Nephron progenitor cell (in vitro differentiated cells): ENCODE measurements at regions not wholly inside any gene's neighbourhood (a gene's known extent, or its start where the extent isn't known, plus 50 kb on each side); places are given as distances from the start of the nearest gene placed in this dataset.
"Not testable (repeated sequence)": the region's sequence is repeated elsewhere in the genome, so short reads cannot be mapped to it uniquely, and the experiment has no call there.

Experiments
- DNase-seq: peaks from one replicate; pipeline ENCODE4 v3.0.0; 2021
- H3K27ac Mint-ChIP-seq: 2 replicates; pipeline ENCODE4 v1.8.0; 2021; ENCODE audit warnings: mild to moderate bottlenecking, moderate library complexity, mixed read lengths
- H3K27me3 Mint-ChIP-seq: 2 replicates; pipeline ENCODE4 v1.8.0; 2021; ENCODE audit warnings: mild to moderate bottlenecking, low read depth, mixed read lengths; ENCODE audit not compliant: poor library complexity
- H3K36me3 Mint-ChIP-seq: 2 replicates; pipeline ENCODE4 v1.8.0; 2021; ENCODE audit warnings: low read depth, mixed read lengths
- H3K4me1 Mint-ChIP-seq: 2 replicates; pipeline ENCODE4 v1.8.0; 2021; ENCODE audit warnings: mixed read lengths
- H3K4me3 Mint-ChIP-seq: 2 replicates; pipeline ENCODE4 v1.8.0; 2021; ENCODE audit warnings: mild to moderate bottlenecking, moderate library complexity, mixed read lengths
- H3K9me3 Mint-ChIP-seq: 2 replicates; pipeline ENCODE4 v1.8.0; 2021; ENCODE audit warnings: mild to moderate bottlenecking, moderate library complexity, mixed read lengths
- TF ChIP-seq, protein P1 (sequence below): fragments of 200-600 bp; sonication (generic); IDR thresholded peaks from 2 replicates; pipeline ENCODE4 v1.5.0; 2021; ENCODE audit warnings: antibody characterized with exemption

DNA sequence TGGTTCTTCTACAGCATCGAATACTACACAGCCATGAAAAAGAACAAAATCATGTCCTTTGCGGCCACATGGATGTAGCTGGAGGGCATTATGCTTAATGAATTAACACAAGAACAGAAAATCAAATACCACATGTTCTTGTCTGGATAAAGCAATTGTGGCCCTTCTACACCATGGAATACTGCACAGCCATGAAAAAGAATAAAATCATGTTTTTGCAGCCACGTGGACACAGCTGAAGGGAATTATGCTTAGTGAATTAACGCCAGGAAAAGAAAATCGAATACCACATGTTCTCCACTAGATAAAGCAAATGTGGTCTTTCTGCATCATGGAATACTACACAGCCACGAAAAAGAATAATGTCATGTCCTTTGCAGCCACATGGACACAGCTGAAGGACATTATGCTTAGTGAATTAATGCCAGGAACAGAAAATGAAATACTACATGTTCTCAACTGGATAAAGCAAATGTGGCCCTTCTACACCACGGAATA lies 361.8 kb upstream of the PLGLB2 start:
- peaks cover 10% of the 10 kb centered on the region for H3K9me3 Mint-ChIP-seq
- H3K4me3 Mint-ChIP-seq, DNase-seq, H3K27me3 Mint-ChIP-seq, H3K36me3 Mint-ChIP-seq, H3K27ac Mint-ChIP-seq, H3K4me1 Mint-ChIP-seq: not testable (repeated sequence)

DNA sequence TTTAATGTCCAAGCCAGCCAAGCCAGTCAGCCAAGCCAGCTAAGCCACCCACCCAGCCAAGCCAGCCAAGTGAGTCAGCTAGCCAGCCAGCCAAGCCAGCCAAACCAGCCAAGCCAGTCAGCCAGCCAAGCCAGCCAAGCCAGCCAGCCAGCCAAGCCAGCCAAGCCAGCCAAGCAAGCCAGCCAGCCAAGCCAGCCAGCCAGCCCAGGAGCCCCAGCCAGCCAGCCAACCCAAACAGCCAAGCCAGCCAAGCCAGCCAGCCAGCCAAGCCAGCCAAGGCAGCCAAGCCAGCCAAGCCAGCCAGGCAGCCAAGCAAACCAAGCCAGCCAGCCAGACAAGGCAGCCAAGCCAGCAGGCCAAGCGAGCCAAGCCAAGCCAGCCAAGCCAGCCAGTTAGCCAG lies 352.1 kb upstream of the PLGLB2 start:
- not testable (repeated sequence) for DNase-seq, H3K27ac Mint-ChIP-seq, H3K4me3 Mint-ChIP-seq, H3K27me3 Mint-ChIP-seq, H3K4me1 Mint-ChIP-seq, H3K36me3 Mint-ChIP-seq
- H3K9me3 Mint-ChIP-seq: peaks cover 12% of the 10 kb centered on the region

DNA sequence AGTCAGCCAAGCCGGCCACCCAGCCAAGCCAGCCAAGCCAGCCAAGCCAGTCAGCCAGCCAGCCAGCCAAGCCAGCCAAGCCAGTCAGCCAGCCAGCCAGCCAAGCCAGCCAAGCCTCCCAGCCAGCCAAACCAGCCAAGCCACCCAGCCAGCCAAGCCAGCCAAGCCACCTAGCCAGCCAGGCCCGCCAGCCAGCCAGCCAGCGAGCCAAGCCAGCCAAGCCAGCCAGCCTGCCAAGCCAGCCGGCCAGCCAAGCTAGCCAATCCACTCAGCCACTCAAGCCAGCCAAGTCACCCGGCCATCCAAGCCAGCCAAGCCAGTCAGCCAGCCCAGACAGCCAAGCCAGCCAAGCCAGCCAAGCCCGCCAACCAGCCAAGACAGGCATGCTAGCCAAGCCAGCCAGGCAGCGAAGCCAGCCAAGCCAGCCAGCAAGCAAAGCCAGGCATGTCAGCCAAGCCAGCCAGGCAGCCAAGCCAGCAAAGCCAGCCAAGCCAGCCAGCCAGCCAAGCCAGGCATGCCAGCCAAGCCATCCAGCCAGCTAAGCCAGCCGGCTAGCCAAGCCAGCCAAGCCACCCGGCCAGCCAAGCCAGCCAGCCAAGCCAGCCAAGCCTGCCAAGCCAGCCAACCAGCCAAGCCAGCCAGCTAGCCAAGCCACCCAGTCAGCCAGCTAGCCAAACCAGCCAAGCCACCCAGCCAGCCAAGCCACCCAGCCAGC lies 351.2 kb upstream of the PLGLB2 start:
- H3K27ac Mint-ChIP-seq, H3K4me3 Mint-ChIP-seq, H3K27me3 Mint-ChIP-seq, H3K36me3 Mint-ChIP-seq, H3K4me1 Mint-ChIP-seq, DNase-seq: not testable (repeated sequence)
- peaks cover 17% of the 10 kb centered on the region for H3K9me3 Mint-ChIP-seq

DNA sequence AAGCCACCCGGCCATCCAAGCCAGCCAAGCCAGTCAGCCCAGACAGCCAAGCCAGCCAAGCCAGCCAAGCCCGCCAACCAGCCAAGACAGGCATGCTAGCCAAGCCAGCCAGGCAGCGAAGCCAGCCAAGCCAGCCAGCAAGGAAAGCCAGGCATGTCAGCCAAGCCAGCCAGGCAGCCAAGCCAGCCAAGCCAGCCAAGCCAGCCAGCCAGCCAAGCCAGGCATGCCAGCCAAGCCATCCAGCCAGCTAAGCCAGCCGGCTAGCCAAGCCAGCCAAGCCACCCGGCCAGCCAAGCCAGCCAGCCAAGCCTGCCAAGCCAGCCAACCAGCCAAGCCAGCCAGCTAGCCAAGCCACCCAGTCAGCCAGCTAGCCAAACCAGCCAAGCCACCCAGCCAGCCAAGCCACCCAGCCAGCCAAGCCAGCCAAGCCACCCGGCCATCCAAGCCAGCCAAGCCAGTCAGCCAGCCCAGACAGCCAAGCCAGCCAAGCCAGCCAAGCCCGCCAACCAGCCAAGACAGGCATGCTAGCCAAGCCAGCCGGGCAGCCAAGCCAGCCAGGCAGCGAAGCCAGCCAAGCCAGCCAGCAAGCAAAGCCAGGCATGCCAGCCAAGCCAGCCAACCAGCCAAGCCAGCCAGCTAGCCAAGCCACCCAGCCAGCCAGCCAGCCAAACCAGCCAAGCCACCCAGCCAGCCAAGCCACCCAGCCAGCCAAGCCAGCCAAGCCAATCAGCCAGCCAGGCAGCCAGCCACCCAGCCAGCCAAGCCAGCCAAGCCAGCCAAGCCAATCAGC lies 350.4 kb upstream of the PLGLB2 start:
- peaks cover 24% of the 10 kb centered on the region for H3K9me3 Mint-ChIP-seq
- H3K4me1 Mint-ChIP-seq, H3K27me3 Mint-ChIP-seq, DNase-seq, H3K36me3 Mint-ChIP-seq, H3K4me3 Mint-ChIP-seq, H3K27ac Mint-ChIP-seq: not testable (repeated sequence)

DNA sequence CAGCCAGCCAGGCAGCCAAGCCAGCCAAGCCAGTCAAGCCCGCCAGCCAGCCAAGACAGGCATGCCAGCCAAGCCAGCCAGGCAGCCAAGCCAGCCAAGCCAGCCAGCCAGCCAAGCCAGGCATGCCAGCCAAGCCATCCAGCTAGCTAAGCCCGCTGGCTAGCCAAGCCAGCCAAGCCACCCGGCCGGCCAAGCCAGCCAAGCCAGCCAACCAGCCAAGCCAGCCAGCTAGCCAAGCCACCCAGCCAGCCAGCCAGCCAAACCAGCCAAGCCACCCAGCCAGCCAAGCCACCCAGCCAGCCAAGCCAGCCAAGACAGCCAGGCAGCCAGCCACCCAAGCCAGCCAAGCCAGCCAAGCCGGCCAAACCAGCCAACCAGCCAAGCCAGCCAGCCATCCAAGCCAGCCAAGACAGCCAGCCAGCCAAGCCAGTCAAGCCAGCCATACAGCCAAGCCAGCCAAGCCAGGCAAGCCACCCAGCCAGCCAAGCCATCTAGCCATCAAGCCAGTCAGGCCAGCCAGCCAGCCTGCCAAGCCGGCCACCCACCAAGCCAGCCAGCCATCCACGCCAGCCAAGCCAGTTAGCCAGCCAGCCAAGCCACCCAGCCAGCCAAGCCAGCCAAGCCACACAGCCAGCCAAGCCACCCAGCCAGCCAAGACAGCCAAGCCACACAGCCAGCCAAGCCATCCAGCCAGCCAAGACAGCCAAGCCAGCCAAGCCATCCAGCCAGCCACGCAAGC lies 349.2 kb upstream of the PLGLB2 start:
- H3K36me3 Mint-ChIP-seq, H3K4me1 Mint-ChIP-seq, H3K27ac Mint-ChIP-seq, H3K4me3 Mint-ChIP-seq, H3K27me3 Mint-ChIP-seq, DNase-seq: not testable (repeated sequence)
- H3K9me3 Mint-ChIP-seq: peaks cover 37% of the 10 kb centered on the region

DNA sequence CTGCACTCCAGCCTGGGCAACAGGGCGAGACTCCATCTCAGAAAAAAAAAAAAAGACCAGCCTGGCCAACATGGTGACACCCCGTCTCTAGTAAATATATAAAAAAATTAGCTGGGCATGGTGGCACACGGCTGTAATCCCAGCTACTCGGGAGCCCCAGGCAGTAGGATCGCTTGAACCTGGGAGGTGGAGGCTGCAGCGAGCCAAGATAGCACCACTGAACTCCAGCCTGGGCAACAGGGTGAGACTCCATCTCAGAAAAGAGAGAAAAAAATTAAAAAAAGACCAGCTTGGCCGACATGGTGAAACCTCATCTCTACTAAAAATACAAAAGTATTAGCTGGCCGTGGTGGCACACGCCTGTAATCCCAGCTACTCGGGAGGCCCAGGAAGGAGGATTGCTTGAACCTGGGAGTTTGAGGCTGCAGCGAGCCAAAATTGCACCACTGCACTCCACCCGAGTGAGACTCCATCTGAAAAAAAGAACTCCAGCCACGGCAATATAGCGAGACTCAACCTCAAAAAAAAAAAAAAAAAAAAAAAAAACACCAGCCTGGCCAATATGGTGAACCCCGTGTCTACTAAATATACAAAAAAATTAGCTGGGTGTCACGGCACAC lies 346.1 kb upstream of the PLGLB2 start:
- Mint-ChIP-seq H3K27ac (no peak overlapping the region), H3K4me1 (no peaks in the 10 kb centered on the region), H3K36me3 (no peaks in the 10 kb centered on the region), H3K27me3 (no peaks in the 10 kb centered on the region), H3K9me3 (peaks cover 50% of the 10 kb centered on the region), H3K4me3 (no peak overlapping the region)
- no peak for DNase-seq
- TF ChIP-seq, protein P1, sequence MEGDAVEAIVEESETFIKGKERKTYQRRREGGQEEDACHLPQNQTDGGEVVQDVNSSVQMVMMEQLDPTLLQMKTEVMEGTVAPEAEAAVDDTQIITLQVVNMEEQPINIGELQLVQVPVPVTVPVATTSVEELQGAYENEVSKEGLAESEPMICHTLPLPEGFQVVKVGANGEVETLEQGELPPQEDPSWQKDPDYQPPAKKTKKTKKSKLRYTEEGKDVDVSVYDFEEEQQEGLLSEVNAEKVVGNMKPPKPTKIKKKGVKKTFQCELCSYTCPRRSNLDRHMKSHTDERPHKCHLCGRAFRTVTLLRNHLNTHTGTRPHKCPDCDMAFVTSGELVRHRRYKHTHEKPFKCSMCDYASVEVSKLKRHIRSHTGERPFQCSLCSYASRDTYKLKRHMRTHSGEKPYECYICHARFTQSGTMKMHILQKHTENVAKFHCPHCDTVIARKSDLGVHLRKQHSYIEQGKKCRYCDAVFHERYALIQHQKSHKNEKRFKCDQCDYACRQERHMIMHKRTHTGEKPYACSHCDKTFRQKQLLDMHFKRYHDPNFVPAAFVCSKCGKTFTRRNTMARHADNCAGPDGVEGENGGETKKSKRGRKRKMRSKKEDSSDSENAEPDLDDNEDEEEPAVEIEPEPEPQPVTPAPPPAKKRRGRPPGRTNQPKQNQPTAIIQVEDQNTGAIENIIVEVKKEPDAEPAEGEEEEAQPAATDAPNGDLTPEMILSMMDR: no peak

DNA sequence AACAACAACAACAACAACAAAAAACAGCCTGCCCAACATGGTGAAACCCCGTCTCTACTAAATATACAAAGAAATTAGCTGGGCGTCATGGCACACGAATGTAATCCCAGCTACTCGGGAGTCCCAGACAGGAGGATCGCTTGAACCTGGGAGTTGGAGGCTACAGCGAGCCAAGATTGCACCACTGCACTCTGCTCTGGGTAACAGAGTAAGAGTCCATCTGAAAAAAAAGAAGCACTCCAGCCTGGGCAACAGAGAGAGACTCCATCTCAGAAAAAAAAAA lies 344.1 kb upstream of the PLGLB2 start:
- TF ChIP-seq, protein P1: no peak
- no peaks in the 10 kb centered on the region for H3K4me1 Mint-ChIP-seq
- peaks cover 50% of the 10 kb centered on the region for H3K9me3 Mint-ChIP-seq
- no peak for DNase-seq
- no peak overlapping the region for H3K4me3 Mint-ChIP-seq
- H3K36me3 Mint-ChIP-seq: no peaks in the 10 kb centered on the region
- no peak overlapping the region for H3K27ac Mint-ChIP-seq
- no peaks in the 10 kb centered on the region for H3K27me3 Mint-ChIP-seq

DNA sequence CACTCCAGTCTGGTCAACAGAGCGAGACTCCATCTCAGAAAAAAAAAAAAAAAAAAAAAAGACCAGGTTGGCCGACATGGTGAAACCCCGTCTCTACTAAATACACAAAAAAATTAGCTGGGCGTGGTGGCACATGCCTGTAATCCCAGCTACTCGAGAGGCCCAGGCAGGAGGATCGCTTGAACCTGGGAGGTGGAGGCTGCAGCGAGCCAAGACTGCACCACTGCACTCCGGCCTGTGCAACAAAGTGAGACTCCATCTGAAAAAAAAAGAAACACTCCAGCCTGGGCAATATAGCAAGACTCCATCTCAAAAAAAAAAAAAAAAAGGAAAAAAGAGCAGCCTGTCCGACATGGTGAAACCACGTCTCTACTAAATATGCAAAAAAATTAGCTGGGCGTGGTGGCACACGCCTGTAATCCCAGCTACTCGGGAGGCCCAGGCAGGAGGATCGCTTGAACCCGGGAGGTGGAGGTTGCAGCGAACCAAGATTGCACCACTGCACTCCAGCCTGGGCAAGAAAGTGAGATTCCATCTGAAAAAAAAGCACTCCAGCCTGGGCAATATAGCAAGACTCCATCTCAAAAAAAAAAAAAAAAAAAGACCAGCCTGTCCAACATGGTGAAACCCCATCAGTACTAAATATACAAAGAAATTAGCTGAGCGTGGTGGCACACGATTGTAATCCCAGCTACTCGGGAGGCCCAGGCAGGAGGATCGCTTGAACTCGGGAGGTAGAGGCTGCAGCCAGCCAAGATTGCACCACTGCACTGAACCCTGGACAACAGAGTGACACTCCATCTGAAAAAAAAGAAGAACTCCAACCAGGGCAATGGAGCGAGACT lies 343.3 kb upstream of the PLGLB2 start:
- H3K9me3 Mint-ChIP-seq: peaks cover 47% of the 10 kb centered on the region
- not testable (repeated sequence) for H3K36me3 Mint-ChIP-seq, H3K4me3 Mint-ChIP-seq, DNase-seq, H3K27ac Mint-ChIP-seq, H3K4me1 Mint-ChIP-seq, H3K27me3 Mint-ChIP-seq

DNA sequence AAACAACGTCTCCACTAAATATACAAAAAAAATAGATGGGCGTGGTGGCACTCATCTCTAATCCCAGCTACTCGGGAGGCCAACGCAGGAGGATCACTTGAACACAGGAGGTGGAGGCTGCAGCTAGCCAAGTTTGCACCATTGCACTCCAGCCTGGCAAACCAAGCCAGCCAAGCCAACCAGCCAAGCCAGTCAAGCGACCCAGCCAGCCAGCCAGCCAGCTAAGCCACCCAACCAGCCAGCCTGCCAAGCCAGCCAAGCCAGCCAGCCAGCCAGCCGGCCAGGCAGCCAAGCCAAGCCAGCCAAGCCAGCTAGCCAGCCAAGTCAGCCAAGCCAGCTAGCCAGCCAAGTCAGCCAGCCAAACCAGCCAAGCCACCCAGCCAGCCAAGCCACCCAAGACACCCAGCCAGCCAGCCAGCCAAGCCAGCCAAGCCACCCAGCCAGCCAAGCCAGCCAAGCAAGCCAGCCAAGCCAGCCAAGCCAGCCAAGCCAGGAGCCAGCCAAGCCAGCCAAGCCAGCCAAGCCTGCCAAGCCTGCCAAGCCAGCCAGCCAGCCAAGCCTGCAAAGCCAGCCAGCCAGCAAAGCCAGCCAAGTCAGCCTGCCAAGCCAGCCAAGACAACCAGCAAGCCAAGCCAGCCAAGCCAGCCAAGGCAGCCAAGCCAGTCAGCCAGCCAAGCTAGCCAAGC lies 342.2 kb upstream of the PLGLB2 start:
- not testable (repeated sequence) for H3K36me3 Mint-ChIP-seq, H3K27ac Mint-ChIP-seq, H3K4me1 Mint-ChIP-seq, DNase-seq, H3K4me3 Mint-ChIP-seq, H3K27me3 Mint-ChIP-seq
- peaks cover 39% of the 10 kb centered on the region for H3K9me3 Mint-ChIP-seq

DNA sequence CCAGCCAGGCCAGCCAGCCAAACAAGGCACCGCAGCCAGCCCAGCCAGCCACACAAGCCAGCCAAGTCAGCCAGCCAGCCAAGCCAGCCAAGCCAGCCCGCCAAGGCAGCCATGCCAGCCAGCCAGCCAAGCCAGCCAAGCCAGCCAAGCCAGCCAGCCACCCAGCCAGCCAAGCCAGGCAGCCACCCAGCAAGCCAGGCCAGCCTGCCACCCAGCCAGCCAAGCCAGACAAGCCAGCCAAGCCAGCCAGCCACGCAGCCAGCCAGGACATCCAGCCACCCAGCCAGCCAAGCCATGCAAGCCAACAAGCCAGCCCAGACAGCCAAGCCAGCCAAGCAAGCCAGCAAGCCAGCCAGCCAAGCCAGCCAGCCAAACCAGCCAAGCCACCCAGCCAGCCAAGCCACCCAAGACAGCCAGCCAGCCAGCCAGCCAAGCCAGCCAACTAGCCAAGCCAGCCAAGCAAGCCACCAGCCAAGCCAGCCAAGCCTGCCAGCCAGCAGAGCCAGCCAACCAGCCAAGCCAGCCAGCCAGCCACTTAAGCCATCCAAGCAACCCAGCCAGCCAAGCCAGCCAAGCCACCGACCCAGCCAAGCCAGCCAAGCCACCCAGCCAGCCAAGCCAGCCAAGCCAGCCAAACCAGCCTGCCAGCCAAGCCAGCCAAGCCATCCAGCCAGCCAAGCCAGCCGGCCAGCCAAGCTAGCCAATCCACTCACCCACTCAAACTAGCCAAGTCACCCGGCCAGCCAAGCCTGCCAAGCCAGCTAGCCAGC lies 341.3 kb upstream of the PLGLB2 start:
- H3K4me1 Mint-ChIP-seq, H3K4me3 Mint-ChIP-seq, H3K27ac Mint-ChIP-seq, H3K27me3 Mint-ChIP-seq, DNase-seq, H3K36me3 Mint-ChIP-seq: not testable (repeated sequence)
- H3K9me3 Mint-ChIP-seq: peaks cover 34% of the 10 kb centered on the region
